ENCODE measurements at regions not wholly inside any gene's neighbourhood (a gene's known extent, or its start where the extent isn't known, plus 50 kb on each side); places are given as distances from the start of the nearest gene placed in this dataset.
"Not testable (repeated sequence)": the region's sequence is repeated elsewhere in the genome, so short reads cannot be mapped to it uniquely, and the experiment has no call there.

DNA sequence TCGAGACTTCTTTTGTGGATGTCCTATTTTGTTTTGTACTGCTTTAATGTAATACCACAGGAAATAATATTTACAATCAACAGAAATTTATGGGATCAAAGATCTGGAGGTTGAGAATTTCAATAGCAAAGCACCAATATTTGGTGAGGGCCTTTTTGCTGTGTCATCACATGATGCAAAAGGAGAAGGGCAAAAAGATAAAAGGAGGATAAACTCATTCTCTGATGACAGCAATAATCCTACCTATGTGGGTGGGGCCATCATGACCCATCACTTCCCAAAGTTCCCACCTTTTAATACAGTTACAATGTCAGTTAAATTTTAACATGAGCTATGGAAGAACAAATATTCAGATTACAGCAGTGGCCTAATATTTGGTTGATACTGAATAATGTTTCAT, 832.9 kb downstream of the OTOL1 start:
- DNase-seq, result no peak

DNA sequence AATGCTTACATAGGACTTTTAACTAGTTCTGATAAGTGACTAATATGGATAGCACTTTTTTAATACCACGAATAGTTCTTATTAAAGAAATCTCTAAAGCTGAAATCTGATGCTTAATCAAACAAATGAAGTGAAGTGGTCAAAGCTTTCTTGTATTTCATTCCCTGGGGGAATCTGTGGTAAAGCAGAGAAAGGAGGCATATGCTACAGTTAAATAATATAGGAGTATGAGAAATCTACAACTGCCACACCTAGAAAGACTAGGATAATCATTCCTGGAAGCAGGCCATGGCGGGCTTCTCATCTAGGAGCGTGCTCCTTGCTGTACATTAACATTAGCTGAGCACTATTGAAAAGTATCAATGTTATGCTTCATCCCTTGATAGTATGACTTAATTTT, 835.7 kb downstream of the OTOL1 start:
- DNase-seq, result no peak

DNA sequence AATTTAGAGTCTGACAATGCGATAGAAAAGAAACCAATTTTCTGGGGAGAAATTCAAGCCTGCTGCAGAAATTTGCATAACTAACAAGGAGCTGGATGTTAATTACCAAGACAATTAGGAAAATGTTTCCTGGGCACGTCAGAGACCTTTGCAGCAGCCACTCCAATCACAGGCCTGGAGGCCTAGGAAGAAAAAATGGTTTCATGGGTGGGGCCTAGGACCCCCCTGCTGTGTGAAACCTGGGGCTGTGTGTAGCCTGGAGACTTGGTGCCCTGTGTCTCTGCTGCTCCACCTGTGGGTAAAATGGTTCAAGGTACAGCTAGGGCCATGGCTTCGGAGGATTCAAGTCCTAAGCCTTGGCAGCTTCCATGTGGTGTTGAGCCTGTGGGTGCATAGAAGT, 837.9 kb downstream of the OTOL1 start:
- DNase-seq, result no peak

DNA sequence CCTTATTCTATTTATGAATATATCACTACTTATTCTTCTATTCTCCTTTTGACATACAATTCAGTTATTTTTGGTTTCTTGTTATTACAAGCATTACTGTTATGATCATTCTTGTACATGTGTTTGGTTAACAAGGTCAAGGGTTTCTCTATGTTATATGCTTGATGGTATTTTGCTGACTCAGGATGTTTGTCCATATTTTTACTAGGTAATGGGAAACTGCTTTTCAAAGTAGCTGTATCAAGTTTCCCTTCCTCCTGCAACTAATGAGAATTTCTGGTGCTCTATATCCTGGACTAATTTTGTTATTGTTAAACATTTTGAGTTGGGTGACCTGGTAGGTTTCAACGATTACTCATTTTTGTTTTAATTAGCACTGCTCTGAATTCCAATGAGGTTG, 841.0 kb downstream of the OTOL1 start:
- DNase-seq, result no peak

DNA sequence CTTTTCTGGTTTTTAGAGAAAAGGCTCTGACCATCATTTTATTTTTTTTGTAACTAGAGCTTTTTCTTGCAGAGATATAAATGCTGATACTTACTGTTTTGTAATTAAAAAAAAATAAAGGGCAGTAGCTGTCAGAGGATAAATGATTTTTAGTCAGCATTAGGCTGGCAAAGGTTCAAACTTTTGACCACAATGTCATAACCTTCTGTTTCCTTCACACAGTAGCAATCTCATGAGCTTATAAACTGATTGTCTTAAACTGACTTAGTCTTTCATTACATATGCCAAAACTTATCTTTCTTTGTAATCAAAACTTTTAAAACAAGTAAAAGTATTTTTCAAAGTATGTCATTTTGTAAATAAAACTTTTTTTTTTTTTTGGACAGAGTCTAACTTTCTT, 841.9 kb downstream of the OTOL1 start:
- DNase-seq, result no peak

DNA sequence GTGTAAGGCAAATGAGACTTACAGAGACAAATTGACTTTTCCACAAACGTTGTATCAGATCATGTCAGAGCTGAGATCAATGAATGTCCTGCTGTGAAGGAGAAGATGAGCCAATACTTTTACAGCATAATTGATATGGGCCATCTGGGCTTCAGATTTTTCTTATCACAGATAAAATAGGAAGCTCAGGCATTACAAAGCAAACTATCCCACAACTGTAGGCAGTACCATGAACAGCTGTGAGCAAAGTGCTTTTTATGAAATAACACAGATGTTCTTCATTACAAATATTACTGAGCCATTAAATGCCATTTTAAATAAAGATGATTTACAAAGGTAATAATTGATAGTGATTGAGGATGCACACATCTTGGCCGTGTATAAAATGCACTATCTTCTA, 852.3 kb downstream of the OTOL1 start:
- no peak for DNase-seq

DNA sequence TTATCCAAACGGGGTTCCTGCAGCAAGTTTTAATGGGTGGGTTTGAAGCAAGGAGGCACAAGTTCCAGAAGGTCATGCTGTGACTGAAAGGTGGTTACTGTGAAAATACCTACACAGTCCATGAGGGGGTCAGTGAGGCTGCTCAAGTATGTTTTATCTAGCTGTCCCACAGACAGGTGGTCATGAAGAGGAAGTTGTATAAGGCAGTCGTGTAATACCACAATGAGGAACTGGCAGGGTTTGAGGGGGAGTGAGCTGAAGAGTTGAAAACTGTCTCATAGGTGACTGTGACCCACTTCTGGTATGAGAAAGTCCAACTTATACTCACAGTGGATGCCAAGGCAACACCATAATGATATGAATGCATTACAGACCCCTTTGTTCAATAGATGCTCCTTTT, 856.8 kb downstream of the OTOL1 start:
- DNase-seq, result no peak

DNA sequence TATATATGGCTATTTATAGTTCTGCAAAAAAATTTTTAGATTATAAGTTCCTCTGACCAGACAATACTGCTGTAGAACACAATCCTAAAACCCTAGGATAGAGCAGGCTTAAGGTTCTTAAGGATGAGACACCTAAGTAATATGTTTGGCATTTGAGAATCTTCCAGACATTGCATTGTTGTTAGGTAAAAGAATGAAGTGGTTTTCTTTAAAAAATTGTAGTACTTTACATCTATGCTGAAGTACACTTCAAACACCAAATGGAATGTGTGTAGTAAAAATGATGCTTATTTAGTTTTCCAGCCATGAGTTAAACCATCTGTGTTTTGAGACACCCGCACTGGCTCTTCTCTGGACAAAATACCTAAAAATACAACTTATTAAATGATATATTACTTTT, 857.7 kb downstream of the OTOL1 start:
- DNase-seq, result no peak

DNA sequence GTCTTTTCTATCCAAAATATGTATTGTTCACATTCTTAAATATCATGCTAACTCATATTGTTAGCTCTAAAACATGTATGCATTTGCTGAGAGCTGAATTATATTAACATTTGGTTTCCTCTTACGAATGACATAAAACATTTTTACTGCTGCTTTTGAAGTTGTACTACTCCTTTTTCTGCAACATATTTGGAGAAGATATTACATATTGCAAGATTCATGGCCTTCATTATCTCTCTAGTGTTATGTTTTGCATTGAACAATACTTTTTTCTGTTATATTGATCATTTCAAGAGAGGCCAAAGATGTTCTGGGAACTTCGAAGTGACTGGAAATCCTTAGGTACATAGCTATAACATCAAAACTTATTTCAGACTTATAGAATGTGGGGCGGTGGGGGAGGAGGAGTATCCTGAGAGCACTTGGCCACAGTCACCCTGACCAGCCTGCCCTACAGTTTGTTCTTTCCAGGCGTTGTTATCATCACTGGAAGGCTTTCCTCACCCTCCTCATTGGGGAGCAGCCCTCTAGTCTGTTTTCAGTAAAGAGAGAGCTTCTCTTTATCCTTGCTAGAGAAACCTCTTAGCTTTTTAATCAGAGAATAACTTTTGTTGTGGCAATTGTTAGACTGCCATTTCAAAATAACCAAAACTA, 868.6 kb downstream of the OTOL1 start:
- no peak for DNase-seq

DNA sequence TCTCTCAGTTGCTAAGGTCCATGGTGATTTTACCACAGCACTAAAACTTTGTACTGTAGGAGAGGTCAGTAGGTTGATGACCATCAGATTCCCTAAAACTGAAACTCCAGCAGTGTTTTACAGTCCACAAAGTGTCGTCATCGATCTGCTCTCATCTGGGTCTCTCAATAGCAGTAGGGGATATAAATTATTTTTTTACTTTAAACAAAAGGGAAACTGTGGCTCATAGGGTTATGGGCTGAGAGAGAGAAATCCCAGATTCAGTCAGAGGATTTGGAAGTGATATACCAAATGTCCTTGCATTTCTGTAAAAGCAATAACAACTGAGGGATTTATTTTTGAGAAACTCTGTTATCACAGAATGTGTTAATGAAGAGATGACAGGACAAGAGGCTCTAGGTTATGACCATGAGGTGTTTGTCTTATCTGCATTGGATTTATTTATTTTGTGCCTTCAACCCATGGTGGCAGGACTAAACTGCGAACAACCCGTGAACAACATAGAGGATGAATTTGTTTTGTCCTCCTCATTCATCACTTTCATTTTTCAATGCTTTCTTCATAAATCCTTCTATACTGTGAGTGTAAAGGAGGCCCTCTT, 869.7 kb downstream of the OTOL1 start:
- DNase-seq, result no peak

DNA sequence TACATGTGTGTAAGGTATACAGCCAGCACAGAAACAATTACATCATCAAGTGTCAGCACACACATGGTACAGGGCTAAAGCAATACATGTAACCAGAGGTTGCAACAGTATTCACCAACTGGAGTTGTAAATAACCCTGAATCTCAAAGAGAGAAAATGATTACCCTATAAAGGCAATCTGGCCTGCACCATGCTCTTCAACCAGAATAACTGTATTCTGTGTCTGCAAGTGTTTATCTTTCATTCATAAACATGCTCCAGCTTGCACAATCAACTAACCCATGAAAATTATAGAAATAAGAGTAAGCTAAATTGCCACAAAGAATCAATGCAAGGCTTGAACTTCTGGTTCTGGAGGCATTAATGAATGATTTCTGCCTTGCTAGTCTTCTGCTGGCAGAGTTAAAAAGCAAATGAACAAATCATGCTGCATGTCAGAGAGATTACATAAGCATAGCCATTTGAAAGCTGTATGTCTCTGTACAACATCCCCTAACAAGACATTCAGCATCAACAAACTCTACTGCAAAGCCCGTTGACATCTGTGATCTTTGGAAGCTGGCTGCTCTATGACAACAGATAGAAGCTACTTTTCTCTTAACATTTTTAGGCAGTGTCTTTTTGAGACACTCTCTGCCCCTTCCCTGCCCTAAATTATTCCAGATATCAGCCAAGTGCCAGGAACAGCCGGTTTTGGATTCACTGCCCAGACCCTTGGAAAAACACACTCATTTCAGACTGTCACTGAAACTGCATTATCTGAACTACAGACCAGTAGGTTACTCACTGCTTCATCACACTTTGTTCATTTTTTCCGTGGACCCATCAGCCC, 871.0 kb downstream of the OTOL1 start:
- DNase-seq, result no peak

DNA sequence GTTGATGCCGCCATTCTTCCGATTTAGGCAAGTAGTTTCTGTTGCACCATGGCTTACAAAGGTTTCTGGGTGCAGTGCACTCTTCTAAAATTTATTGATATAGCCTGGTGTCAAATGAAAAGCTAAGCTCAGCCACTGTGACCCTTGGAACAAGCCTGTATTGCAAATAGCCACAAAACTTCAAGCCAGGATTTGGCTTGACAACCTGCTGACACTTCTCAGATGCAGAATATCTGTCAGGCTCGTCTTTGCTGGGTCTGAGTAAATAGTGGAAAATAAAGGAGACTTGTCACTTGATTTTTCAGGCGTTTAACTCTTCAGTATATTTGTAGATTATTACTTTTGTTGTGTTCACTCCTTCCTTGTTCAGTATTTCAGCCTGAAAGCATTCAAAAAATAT, 871.8 kb downstream of the OTOL1 start:
- no peak for DNase-seq

DNA sequence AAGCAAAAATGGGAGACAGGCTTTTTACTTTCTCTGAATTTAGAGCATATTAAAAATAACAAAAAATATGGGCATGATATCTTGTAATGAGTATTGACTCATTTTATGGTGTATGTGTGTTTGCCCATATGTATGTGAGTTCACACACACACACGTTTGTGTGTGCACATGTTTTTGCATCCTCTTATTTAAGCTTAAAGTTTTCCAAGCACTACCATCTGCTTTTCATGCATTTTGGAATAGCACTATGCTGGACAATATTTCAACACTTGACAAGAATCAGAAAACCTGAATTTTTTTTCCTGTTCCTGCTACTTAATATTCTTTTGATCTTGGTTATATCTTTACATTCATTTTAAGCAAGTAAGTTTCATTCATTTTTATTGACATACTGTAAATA, 872.7 kb downstream of the OTOL1 start:
- DNase-seq, result no peak

DNA sequence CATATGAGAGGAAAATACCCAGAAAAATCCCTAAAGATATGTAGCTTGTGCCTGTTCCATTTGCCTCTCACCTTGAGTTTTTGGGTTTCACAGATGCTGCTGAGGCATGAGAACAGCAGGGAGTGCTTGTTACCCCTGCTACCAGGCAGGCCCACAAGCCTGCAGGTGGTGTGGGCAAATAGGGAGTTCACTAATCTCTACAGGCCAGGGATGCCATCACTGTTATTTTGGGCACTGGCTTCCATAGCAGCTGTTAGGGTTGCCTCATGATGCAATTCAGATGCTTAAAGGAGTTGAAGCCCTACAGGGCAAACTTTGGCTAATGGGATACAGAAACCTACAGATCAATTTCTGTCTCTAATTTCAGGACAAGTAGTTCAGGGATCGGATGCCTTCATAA, 873.5 kb downstream of the OTOL1 start:
- no peak for DNase-seq

DNA sequence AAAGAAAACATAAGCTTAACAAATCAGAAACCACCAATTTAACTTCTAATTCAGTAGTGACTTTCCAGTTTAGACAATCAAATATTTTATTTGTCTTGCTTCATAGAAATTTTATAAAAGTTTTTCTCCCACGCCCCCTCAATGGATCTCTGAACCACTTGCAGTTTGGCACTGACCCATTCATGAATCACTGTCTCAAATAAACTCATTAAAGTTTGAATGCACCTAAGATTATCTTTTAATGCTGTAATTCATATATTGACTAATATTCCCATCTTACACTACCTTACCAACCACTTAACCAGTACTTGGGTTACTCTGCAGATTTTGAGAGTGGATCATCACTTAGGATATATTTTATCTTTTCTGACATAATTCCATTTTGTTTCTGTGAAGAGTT, 880.2 kb downstream of the OTOL1 start:
- DNase-seq, result no peak

DNA sequence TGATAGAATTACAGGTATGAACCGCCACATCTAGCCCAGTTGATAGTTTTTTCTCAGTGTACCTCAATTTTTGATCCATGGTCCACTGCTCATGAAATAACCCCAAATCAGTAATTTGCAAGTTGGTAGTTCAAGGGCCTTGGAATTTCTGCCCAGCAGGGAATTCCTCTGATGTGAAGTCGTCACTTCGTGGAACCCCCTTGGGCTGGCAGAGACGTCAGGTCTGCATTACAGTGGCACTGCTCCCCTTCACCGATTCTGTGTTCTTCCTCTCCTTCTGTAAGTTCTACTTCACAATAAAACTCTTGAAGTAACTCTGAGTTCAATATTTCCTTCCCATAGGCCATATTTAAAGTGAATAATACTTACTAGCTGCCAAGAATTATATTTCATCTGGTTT, 881.0 kb downstream of the OTOL1 start:
- DNase-seq, result no peak

DNA sequence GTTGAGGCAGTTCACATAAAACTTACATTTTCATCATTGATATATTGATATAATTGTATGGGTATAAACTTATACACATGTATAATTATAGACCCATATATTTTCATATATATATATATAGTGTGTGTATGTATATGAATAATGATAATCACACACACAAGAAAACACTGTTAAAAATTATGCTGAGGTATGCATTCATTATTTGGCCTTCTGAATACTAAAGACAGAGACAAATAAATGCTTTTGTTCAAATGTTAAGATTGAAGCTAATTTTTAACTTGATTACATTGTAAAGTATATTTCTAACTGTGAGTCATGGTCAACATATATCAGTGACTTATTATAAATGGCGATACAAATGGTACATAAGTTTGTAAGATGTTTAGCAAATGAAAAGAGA, 888.8 kb downstream of the OTOL1 start:
- no peak for DNase-seq

DNA sequence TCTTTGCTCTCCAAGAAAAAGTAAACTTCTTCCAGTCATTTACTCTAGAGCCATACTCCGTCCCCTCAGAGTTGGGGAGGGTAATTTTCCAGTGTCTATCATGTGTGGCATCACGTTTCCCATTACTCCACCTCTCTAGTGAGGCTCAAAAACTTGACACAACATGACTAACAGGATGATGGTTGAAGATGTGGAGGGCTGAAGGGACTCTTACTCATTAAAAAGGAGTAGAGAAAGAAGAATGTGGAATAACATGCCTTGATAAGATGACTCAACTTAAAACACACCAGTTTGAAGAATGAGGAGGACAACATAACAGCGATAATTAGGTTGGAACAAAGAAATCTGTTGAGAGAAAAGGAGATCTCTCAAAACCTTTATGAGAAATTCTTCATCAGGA, 894.3 kb downstream of the OTOL1 start:
- DNase-seq, result no peak

DNA sequence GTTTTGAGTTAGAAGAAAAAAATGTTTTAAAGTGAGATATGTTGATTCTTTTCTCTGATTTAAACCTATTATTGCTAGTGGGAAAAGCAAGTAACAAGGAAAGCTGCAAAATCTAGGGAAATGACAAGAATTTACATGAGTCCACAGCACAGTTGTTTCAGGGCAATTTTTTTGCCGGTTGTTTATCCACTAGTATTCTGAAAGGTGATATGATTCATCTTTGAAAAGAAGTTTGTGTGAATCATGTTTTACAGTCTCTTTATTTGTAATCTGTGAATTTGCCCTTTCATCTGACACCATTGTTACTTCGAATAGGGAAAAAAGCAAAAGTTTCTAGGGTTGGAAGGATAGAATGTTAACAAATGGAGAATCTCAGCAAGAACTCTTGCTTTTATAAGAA, 894.7 kb downstream of the OTOL1 start:
- no peak for DNase-seq

DNA sequence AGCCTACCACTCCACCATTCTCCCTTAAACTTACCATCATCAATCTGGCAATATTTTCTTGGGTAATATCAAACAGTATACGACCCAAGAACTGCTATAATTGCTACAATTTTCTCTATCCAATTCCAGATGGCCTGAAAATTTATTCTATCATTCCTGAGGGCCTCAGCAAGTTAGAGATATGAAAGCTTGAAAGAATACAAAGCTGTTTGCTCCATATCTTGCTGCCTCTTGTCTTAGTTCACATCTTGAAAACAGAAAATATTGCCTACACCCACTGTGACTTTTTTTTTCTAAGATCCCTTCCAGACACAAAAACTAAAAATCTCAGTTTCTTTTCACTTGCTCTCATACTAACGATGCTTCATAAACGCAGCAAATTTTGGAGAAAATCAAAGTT, 898.9 kb downstream of the OTOL1 start:
- no peak for DNase-seq

DNA sequence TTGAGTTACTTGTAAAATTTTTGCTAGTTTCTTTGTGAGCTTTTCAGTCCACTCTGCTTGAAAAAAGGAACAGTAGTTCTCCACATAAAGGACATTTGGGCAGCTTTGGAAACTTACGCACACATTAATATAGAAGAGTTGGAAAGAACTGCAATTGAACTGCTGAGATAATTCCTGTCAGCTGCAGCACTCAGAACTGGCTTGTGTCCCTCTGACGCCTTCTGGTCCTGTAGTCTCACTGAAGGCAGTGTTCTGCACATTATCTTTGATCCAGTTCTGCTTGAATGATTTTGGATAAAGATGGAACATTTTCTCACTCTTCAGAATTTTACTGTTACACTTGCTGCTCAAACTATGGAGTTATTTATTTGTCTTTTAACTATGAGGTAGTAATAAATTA, 901.9 kb downstream of the OTOL1 start:
- no peak for DNase-seq

DNA sequence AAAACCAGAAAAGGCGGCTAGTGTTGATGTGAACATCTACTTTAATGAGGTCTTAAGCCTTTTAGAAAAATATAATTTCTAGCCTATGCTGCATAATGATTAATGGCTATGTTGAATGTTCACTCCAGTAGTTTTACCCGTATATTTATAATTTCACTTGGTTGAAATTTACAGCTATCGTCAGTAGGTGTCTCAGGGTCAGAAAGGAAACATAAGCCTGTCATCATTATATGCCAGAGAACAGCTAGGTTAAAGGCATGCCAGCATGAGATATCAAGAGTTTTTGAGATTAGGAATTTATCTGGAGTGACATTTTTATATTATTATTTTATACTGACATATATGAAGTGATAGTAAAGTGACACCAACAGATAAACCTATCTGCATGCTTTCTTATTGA, 904.1 kb downstream of the OTOL1 start:
- DNase-seq, result no peak

DNA sequence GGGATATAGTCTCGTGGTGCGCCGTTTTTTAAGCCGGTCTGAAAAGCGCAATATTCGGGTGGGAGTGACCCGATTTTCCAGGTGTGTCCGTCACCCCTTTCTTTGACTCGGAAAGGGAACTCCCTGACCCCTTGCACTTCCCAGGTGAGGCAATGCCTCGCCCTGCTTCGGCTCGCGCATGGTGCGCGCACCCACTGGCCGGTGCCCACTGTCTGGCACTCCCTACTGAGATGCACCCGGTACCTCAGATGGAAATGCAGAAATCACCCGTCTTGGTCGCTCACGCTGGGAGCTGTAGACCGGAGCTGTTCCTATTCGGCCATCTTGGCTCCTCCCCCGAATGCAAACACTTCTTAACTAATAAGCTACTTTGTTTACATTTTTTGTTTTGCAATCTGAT, 914.9 kb downstream of the OTOL1 start:
- DNase-seq, result not testable (repeated sequence)

DNA sequence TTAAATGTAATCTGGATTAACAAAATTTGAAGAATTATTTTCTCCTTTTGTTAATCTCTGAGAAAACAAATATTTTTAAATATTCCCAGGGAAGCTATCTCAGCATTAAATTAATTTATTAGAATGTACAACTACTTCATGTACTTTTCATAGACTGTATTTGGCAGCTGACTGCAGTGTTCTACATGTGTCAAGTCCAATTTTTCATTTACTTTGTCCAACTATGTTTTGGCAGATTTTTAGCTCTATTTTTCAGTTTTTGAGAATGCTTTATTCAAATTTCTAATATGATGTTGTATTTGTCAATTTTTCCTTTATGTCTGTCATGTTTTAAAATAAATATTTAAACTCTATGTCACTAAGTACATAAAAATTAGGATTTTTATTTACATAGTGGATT, 925.1 kb downstream of the OTOL1 start:
- no peak for DNase-seq

Measured in left kidney (tissue), 1 donor.